HepG2 (cell line): ENCODE measurements at regions not wholly inside any gene's neighbourhood (a gene's known extent, or its start where the extent isn't known, plus 50 kb on each side); places are given as distances from the start of the nearest gene placed in this dataset.

Source experiments
- ATAC-seq: fragments of 200-7000 bp; cut with Tn5 transposase; 3 replicates; pipeline ENCODE4 v1.9.1; 2020; ENCODE audit warnings: mild to moderate bottlenecking, moderate library complexity
- BruUV-seq: library from RNA; stranded (reverse); fragments of 400-500 nt; replicated peaks from 2 replicates; lab custom pipeline; 2021; lab: Mats Ljungman, UMichigan
- CTCF ChIA-PET: fragments of 300-600 bp; formaldehyde crosslinking; extraction: SDS; loops from one replicate; lab custom pipeline; 2021; ENCODE audit warnings: low total read pairs, inconsistent platforms, low intra/inter-chr PET ratio; lab: Yijun Ruan, JAX
- POLR2A ChIA-PET: fragments of 350-600 bp; sonication (Branson Sonifier 250); formaldehyde crosslinking; loops from one replicate; lab custom pipeline; 2020; ENCODE audit warnings: antibody characterized with exemption, inconsistent platforms; lab: Yijun Ruan, JAX
- DNase-seq: peaks from one replicate; pipeline ENCODE4 v3.0.0-alpha.2; 2015; ENCODE audit warnings: low spot score
- FAIRE-seq: peaks from 3 replicates; lab custom pipeline; 2011; peaks lifted over from hg19 to GRCh38; lab: Jason Lieb, UNC
- H2AFZ ChIP-seq: one replicate; pipeline ENCODE4 v1.6.1; 2011; ENCODE audit warnings: low read length, inconsistent platforms
- H3K27ac ChIP-seq: fragments of 300-600 bp; 3 replicates; pipeline ENCODE4 v1.8.0; 2011; ENCODE audit warnings: mixed run types, mild to moderate bottlenecking, mixed read lengths, low read length, inconsistent platforms; ENCODE audit not compliant: insufficient read depth; ENCODE audit errors: extremely low read length
- H3K27me3 ChIP-seq, 2 experiments: fragments of 200-600 bp in 1 of 2; 2 replicates in 1 of 2; 3 replicates in 1 of 2; pipeline versions ENCODE4 v1.6.0 to v1.8.0; 2011; ENCODE audit warnings: low read length in 2 of 2, mild to moderate bottlenecking in 2 of 2, moderate library complexity in 2 of 2, inconsistent platforms in 1 of 2; ENCODE audit not compliant: insufficient read depth in 2 of 2, control insufficient read depth in 1 of 2
- H3K36me3 ChIP-seq, 2 experiments: fragments of 200-600 bp in 1 of 2; replicated peaks in 1 of 2; 2 replicates in 1 of 2; 3 replicates in 1 of 2; pipeline versions ENCODE4 v1.5.1 to v1.8.0; 2011; ENCODE audit warnings: low read length in 2 of 2, inconsistent platforms in 1 of 2; ENCODE audit not compliant: insufficient read depth in 2 of 2, control insufficient read depth in 1 of 2
- H3K4me1 ChIP-seq: 2 replicates; pipeline ENCODE4 v1.5.1; 2012; ENCODE audit warnings: low read length, inconsistent platforms; ENCODE audit not compliant: insufficient read depth
- H3K4me2 ChIP-seq: 2 replicates; pipeline ENCODE4 v1.6.0; 2011; ENCODE audit warnings: low read depth, low read length, inconsistent platforms
- H3K4me3 ChIP-seq, 3 experiments: fragments of 200-600 bp in 1 of 3; sonication (generic), shearing (Covaris generic) in 1 of 3; replicated peaks in 1 of 3; 2 replicates each; pipeline ENCODE4 v1.5.1; 2011 to 2016; ENCODE audit warnings: low read length in 3 of 3, inconsistent platforms in 2 of 3, low read depth in 2 of 3, mild to moderate bottlenecking in 2 of 3, control low read depth in 1 of 3, mixed read lengths in 1 of 3; ENCODE audit not compliant: insufficient read depth in 1 of 3
- H3K79me2 ChIP-seq: one replicate; pipeline ENCODE4 v1.6.1; 2011; ENCODE audit warnings: low read length, inconsistent platforms; ENCODE audit not compliant: insufficient read depth
- H3K9ac ChIP-seq: 2 replicates; pipeline ENCODE4 v1.6.0; 2011; ENCODE audit warnings: mild to moderate bottlenecking, low read depth, low read length, inconsistent platforms; ENCODE audit not compliant: insufficient read depth
- H3K9me3 ChIP-seq: 2 replicates; pipeline ENCODE4 v1.5.1; 2012; ENCODE audit warnings: mild to moderate bottlenecking, low read length
- H4K20me1 ChIP-seq: 2 replicates; pipeline ENCODE4 v1.6.0; 2011; ENCODE audit warnings: inconsistent platforms, mild to moderate bottlenecking, low read length, moderate library complexity; ENCODE audit not compliant: insufficient read depth
- HOXA5 ChIP-seq: sonication (generic); formaldehyde crosslinking; IDR thresholded peaks from 2 replicates; pipeline ENCODE4 v1.4.0; 2020; ENCODE audit warnings: missing genetic modification reagents
- MLLT10 ChIP-seq: sonication (generic); formaldehyde crosslinking; IDR thresholded peaks from 2 replicates; pipeline ENCODE4 v1.4.0; 2020; ENCODE audit warnings: missing genetic modification reagents
- NFYC ChIP-seq: IDR thresholded peaks from 2 replicates; pipeline ENCODE4 v1.6.1; 2016; ENCODE audit warnings: missing genetic modification reagents, missing compliant biosample characterization
- TRIM24 ChIP-seq: sonication (generic); formaldehyde crosslinking; IDR thresholded peaks from 2 replicates; pipeline ENCODE4 v1.8.0; 2022; ENCODE audit warnings: mild to moderate bottlenecking, missing genetic modification reagents
- ZNF614 ChIP-seq: IDR thresholded peaks from 2 replicates; pipeline ENCODE4 v1.6.1; 2018; ENCODE audit warnings: missing biosample characterization, missing genetic modification reagents, inconsistent platforms, borderline replicate concordance
- WGBS: methylation state at CpG from one replicate; pipeline ENCODE4 v1.1.6; 2017; ENCODE audit warnings: low lambda C conversion rate; 5-methylcytosine and 5-hydroxymethylcytosine counted together
- in situ Hi-C: cut with HindIII; loops from 2 replicates; pipeline ENCODE4 v1.10.0; 2017; ENCODE audit warnings: low pct_unique_long_range_greater_than_20kb; ENCODE audit not compliant: extremely low pct_ligation_motif_present
- intact Hi-C: fragments of 100-400 bp; cut with micrococcal nuclease; formaldehyde crosslinking; loops from one replicate; pipeline ENCODE4 v1.10.0; 2022; ENCODE audit not compliant: unreplicated experiment
- TF ChIP-seq, protein P1 (sequence below): sonication (generic); formaldehyde crosslinking; IDR thresholded peaks from 2 replicates; pipeline ENCODE4 v1.4.0; 2020; ENCODE audit warnings: missing genetic modification reagents, borderline replicate concordance
- TF ChIP-seq, protein P2 (sequence below): sonication (generic); formaldehyde crosslinking; IDR thresholded peaks from 2 replicates; pipeline ENCODE4 v1.5.0; 2020; ENCODE audit warnings: missing genetic modification reagents, mild to moderate bottlenecking, borderline replicate concordance
- TF ChIP-seq, protein P3 (sequence below): IDR thresholded peaks from 2 replicates; pipeline ENCODE4 v1.6.1; 2016; ENCODE audit warnings: mild to moderate bottlenecking, missing biosample characterization, missing genetic modification reagents
- TF ChIP-seq, protein P4 (sequence below): sonication (generic); formaldehyde crosslinking; IDR thresholded peaks from 2 replicates; pipeline ENCODE4 v1.9.0; 2021; ENCODE audit warnings: mild to moderate bottlenecking, missing genetic modification reagents
- TF ChIP-seq, protein P5 (sequence below): sonication (generic); formaldehyde crosslinking; IDR thresholded peaks from 2 replicates; pipeline ENCODE4 v1.8.1; 2023; ENCODE audit warnings: missing genetic modification reagents, inconsistent platforms, borderline replicate concordance

DNA sequence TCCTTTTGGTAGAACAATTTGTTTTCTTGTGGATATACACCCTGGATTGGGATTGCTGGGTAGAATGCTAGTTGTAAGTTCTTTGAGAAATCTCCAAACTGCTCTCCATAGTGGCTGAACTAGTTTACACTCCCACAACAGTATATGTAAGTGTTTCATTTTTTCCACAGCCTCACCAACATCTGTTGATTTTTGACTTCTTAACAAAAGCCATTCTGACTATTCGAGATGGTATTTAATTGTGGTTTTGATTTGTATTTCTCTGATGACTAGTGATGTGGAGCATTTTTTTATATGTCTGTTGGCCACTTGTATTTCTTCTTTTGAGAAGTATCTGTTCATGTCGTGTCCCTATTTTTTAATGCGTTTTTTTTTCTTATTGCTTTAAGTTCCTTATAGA is 444.1 kb downstream of the CBLN4 start (continued):
- TF ChIP-seq, protein P1, sequence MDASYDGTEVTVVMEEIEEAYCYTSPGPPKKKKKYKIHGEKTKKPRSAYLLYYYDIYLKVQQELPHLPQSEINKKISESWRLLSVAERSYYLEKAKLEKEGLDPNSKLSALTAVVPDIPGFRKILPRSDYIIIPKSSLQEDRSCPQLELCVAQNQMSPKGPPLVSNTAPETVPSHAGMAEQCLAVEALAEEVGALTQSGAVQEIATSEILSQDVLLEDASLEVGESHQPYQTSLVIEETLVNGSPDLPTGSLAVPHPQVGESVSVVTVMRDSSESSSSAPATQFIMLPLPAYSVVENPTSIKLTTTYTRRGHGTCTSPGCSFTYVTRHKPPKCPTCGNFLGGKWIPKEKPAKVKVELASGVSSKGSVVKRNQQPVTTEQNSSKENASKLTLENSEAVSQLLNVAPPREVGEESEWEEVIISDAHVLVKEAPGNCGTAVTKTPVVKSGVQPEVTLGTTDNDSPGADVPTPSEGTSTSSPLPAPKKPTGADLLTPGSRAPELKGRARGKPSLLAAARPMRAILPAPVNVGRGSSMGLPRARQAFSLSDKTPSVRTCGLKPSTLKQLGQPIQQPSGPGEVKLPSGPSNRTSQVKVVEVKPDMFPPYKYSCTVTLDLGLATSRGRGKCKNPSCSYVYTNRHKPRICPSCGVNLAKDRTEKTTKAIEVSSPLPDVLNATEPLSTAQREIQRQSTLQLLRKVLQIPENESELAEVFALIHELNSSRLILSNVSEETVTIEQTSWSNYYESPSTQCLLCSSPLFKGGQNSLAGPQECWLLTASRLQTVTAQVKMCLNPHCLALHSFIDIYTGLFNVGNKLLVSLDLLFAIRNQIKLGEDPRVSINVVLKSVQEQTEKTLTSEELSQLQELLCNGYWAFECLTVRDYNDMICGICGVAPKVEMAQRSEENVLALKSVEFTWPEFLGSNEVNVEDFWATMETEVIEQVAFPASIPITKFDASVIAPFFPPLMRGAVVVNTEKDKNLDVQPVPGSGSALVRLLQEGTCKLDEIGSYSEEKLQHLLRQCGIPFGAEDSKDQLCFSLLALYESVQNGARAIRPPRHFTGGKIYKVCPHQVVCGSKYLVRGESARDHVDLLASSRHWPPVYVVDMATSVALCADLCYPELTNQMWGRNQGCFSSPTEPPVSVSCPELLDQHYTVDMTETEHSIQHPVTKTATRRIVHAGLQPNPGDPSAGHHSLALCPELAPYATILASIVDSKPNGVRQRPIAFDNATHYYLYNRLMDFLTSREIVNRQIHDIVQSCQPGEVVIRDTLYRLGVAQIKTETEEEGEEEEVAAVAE = no peak
- no peak for TF ChIP-seq TRIM24 (CRISPR knock-in tag)
- TF ChIP-seq, protein P2, sequence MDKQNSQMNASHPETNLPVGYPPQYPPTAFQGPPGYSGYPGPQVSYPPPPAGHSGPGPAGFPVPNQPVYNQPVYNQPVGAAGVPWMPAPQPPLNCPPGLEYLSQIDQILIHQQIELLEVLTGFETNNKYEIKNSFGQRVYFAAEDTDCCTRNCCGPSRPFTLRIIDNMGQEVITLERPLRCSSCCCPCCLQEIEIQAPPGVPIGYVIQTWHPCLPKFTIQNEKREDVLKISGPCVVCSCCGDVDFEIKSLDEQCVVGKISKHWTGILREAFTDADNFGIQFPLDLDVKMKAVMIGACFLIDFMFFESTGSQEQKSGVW (CRISPR knock-in tag) = no peak
- TF ChIP-seq, protein P3, sequence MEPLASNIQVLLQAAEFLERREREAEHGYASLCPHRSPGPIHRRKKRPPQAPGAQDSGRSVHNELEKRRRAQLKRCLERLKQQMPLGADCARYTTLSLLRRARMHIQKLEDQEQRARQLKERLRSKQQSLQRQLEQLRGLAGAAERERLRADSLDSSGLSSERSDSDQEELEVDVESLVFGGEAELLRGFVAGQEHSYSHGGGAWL = no peak

DNA sequence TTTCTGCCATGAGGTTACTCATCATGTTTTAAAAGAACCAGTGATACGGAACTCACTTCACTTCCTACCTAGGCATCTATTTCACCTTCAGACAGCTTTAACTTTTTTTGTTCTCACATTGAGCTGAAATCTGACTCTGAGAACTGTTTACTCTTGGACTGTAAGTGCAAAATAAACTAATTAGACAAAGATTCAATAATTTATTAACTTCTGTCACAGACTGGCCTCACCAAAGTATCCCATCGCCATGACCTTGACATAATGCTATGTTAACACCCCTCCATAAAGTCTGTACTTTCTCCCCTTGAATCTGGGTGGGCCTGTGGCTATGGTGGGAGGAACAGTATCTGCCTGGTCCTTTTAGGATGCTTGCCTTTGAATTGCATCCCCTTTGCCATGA is 448.1 kb downstream of the CBLN4 start:
- peaks cover 97% of the 10 kb centered on the region for H3K9me3 ChIP-seq
- H3K36me3 ChIP-seq = no peaks in the 10 kb centered on the region
- FAIRE-seq (no peak), ATAC-seq (no peak), DNase-seq (no peak)
- no peaks in the 10 kb centered on the region for H3K27me3 ChIP-seq
- no peak overlapping the region for H3K27ac ChIP-seq
- no peak overlapping the region for H3K4me2 ChIP-seq
- H3K4me3 ChIP-seq = no peak overlapping the region
- 12% methylated on average over 2 of the region's 2 CpGs for WGBS
- no peaks in the 10 kb centered on the region for H3K79me2 ChIP-seq
- H3K9ac ChIP-seq = no peak overlapping the region
- no peak overlapping the region for H2AFZ ChIP-seq
- no peaks in the 10 kb centered on the region for H3K4me1 ChIP-seq
- intact Hi-C loops = no loop called here
- ChIA-PET POLR2A (no interaction called here), CTCF (no interaction called here)
- H4K20me1 ChIP-seq = no peaks in the 10 kb centered on the region
- in situ Hi-C loops = no loop called here
- BruUV-seq = no TSS peak
- TF ChIP-seq, protein P4, sequence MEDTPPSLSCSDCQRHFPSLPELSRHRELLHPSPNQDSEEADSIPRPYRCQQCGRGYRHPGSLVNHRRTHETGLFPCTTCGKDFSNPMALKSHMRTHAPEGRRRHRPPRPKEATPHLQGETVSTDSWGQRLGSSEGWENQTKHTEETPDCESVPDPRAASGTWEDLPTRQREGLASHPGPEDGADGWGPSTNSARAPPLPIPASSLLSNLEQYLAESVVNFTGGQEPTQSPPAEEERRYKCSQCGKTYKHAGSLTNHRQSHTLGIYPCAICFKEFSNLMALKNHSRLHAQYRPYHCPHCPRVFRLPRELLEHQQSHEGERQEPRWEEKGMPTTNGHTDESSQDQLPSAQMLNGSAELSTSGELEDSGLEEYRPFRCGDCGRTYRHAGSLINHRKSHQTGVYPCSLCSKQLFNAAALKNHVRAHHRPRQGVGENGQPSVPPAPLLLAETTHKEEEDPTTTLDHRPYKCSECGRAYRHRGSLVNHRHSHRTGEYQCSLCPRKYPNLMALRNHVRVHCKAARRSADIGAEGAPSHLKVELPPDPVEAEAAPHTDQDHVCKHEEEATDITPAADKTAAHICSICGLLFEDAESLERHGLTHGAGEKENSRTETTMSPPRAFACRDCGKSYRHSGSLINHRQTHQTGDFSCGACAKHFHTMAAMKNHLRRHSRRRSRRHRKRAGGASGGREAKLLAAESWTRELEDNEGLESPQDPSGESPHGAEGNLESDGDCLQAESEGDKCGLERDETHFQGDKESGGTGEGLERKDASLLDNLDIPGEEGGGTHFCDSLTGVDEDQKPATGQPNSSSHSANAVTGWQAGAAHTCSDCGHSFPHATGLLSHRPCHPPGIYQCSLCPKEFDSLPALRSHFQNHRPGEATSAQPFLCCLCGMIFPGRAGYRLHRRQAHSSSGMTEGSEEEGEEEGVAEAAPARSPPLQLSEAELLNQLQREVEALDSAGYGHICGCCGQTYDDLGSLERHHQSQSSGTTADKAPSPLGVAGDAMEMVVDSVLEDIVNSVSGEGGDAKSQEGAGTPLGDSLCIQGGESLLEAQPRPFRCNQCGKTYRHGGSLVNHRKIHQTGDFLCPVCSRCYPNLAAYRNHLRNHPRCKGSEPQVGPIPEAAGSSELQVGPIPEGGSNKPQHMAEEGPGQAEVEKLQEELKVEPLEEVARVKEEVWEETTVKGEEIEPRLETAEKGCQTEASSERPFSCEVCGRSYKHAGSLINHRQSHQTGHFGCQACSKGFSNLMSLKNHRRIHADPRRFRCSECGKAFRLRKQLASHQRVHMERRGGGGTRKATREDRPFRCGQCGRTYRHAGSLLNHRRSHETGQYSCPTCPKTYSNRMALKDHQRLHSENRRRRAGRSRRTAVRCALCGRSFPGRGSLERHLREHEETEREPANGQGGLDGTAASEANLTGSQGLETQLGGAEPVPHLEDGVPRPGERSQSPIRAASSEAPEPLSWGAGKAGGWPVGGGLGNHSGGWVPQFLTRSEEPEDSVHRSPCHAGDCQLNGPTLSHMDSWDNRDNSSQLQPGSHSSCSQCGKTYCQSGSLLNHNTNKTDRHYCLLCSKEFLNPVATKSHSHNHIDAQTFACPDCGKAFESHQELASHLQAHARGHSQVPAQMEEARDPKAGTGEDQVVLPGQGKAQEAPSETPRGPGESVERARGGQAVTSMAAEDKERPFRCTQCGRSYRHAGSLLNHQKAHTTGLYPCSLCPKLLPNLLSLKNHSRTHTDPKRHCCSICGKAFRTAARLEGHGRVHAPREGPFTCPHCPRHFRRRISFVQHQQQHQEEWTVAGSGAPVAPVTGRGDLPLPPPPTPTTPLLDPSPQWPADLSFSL (CRISPR knock-in tag) = no peak
- TF ChIP-seq MLLT10 (CRISPR knock-in tag) (no peak), NFYC (no peak), ZNF614 (CRISPR knock-in tag) (no peak), HOXA5 (no peak)
- TF ChIP-seq, protein P5, sequence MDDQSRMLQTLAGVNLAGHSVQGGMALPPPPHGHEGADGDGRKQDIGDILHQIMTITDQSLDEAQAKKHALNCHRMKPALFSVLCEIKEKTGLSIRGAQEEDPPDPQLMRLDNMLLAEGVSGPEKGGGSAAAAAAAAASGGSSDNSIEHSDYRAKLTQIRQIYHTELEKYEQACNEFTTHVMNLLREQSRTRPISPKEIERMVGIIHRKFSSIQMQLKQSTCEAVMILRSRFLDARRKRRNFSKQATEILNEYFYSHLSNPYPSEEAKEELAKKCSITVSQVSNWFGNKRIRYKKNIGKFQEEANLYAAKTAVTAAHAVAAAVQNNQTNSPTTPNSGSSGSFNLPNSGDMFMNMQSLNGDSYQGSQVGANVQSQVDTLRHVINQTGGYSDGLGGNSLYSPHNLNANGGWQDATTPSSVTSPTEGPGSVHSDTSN = no peak
